ENCODE measurements at regions not wholly inside any gene's neighbourhood (a gene's known extent, or its start where the extent isn't known, plus 50 kb on each side); places are given as distances from the start of the nearest gene placed in this dataset.

- no peaks in the 10 kb centered on the region for H3K79me2 ChIP-seq (ENCODE audit: control insufficient read depth, insufficient read depth, low read length)
- no peaks in the 10 kb centered on the region for H4K20me1 ChIP-seq (ENCODE audit: control insufficient read depth, insufficient read depth)
- ChIA-PET CTCF (interaction anchor here (0.8 to 2.3 kb wide), 4 partner anchors 22 to 821 kb away, joined by 3 to 5 read pairs (median 3); no protein-coding TSS in a partner anchor), SMC1A (ENCODE audit: uncharacterized antibody, unreplicated experiment) (interaction anchor here (0.9 to 5.3 kb wide), 5 partner anchors 20 to 803 kb away, joined by 3 to 23 read pairs (median 5); no protein-coding TSS in a partner anchor), POLR2A (interaction anchor here (0.6 kb wide), 1 partner anchor 338 kb away, joined by 3 read pairs; no protein-coding TSS in a partner anchor), RAD21 (ENCODE audit: unreplicated experiment) (no interaction called here)
- no peaks in the 10 kb centered on the region for H3K4me1 ChIP-seq (ENCODE audit: control insufficient read depth, insufficient read depth, low read length)
- H3K4me2 ChIP-seq (ENCODE audit: control insufficient read depth, insufficient read depth), result no peak overlapping the region
- DNase-seq (ENCODE audit: low read depth, low spot score) (no peak), ATAC-seq (no peak), FAIRE-seq (no peak)
- 0% methylated on average over 3 of the region's 3 CpGs for WGBS (ENCODE audit: insufficient coverage, insufficient replicate concordance, low lambda C conversion rate, missing lambda C conversion rate)
- in situ Hi-C loops (cut with MboI) (loop anchor here (5.0 to 25.0 kb wide), 2 partner anchors 599 to 819 kb away; no protein-coding TSS in a partner anchor), intact Hi-C loops (cut with micrococcal nuclease; ENCODE audit: unreplicated experiment) (loop anchor here (10.0 kb wide), 2 partner anchors 337 to 447 kb away; partner anchors contain the start of gene NR5A2)
- no peak overlapping the region for H3K4me3 ChIP-seq
- no peaks in the 10 kb centered on the region for H3K36me3 ChIP-seq (ENCODE audit: control insufficient read depth in 2 of 2, insufficient read depth in 2 of 2, low read length in 1 of 2)
- no TSS peak for BruUV-seq (replicated peaks)
- no peak overlapping the region for H3K27ac ChIP-seq (ENCODE audit: control insufficient read depth, insufficient read depth)
- no peaks in the 10 kb centered on the region for H3K9me3 ChIP-seq (replicated peaks; ENCODE audit: control insufficient read depth, insufficient read depth, low read length)
- H2AFZ ChIP-seq (ENCODE audit: control insufficient read depth, low read depth, low read length), result no peak overlapping the region
- no peak overlapping the region for H3K9ac ChIP-seq (ENCODE audit: control insufficient read depth, insufficient read depth, low read length)
- peaks cover 0 to 4% of the 10 kb centered on the region in 2 experiments; a peak in 2 of 4 replicates for H3K27me3 ChIP-seq (replicated peaks in 1 of 2; ENCODE audit: control insufficient read depth in 2 of 2, insufficient read depth in 2 of 2, low read length in 1 of 2)
- TF ChIP-seq CREM (IDR thresholded peaks at IDR 0.05; ENCODE audit: low read depth) (no peak), ZNF217 (IDR thresholded peaks at IDR 0.05) (no peak), BCLAF1 (IDR thresholded peaks at IDR 0.05) (no peak), SUPT20H (IDR thresholded peaks at IDR 0.05; ENCODE audit: borderline replicate concordance, control insufficient read depth, low read depth, low read length) (no peak), ZBTB11 (CRISPR knock-in tag; IDR thresholded peaks at IDR 0.05) (no peak), POLR2AphosphoS5 (IDR thresholded peaks at IDR 0.05; ENCODE audit: low read length) (no peak), RBBP5 (conservative IDR thresholded peaks at IDR 0.05) (no peak), ASH2L (IDR thresholded peaks at IDR 0.05; ENCODE audit: borderline replicate concordance, low read depth) (no peak), ZBTB4 (CRISPR knock-in tag; IDR thresholded peaks at IDR 0.05) (no peak), PKNOX1 (IDR thresholded peaks at IDR 0.05) (no peak), SMARCA5 (IDR thresholded peaks at IDR 0.05) (no peak), ATF7 (IDR thresholded peaks at IDR 0.05; ENCODE audit: low read depth) (no peak)
These were observed 339.3 kb upstream of the NR5A2 start for GRCh38 chr1:199688133-199688676.
